Femur (tissue), 1 donor: ENCODE measurements at regions not wholly inside any gene's neighbourhood (a gene's known extent, or its start where the extent isn't known, plus 50 kb on each side); places are given as distances from the start of the nearest gene placed in this dataset.

ENCODE experiments used
- DNase-seq: peaks from one replicate; pipeline ENCODE4 v3.0.0-alpha.2; 2017

DNA sequence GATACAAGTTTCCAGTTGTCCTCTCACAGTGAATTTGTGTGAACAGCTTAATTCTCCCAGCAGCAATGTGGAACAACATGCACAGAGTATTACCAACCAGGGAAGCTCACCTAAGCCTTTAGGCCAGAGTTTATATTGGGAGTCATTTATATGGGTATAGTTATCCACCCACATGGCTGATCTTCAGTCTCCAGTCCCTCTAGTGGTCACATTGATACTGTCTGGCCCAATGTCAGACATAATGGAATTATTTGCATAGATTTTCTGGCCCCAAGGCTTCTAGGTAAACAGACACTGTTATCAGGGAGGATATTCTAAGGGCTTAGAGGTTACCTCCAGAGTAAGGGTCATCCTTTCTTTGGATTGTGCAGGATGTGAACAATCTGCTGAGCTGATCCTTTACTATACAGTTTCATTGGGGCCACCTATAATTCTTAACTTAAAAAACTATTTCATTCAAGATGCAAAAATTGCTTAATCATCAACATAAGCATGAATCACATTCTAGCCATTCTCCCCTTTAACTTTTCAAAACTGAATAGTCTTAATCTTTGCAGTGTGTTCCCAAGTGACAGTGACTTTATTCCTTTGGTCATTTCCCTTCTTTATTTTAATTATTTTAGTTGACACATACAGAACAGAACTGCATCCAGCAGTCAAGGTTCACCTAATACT, 210.9 kb downstream of the LTN1 start:
- DNase-seq = no peak

DNA sequence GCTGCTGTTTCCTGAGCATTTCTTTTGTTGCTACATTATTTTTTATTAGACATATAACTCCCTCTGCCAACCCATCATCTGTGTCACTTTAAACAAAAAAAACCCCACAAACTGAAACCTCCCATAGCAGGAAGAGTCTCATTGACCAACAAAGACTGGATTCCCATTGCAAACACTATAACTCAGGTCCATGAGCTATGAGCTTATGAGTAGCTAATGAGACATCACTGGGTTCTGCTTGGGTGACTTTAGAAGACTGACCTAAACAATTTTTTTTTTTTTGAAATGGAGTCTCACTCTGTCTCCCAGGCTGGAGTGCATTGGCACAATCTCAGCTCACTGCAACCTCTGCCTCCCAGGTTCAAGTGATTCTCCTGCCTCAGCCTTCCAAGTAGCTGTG, 212.8 kb downstream of the LTN1 start:
- no peak for DNase-seq

DNA sequence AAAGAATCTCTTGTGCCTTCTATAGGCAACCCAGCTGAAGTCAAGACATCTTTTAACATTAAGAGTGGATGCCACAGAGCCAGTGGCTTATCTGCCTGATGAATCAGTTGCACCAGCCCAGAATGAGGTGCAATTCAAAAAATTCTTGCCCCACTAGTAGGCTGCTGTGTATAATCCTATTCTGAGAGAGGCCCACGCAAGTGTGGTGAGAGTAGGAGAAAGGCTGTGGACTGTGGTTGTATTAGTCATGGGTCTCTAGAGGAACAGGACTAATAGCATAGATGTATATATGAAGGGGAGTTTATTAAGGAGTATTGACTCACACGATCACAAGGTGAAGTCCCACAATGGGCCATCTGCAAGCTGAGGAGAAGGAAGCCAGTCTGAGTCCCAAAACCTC, 216.4 kb downstream of the LTN1 start:
- DNase-seq = no peak

DNA sequence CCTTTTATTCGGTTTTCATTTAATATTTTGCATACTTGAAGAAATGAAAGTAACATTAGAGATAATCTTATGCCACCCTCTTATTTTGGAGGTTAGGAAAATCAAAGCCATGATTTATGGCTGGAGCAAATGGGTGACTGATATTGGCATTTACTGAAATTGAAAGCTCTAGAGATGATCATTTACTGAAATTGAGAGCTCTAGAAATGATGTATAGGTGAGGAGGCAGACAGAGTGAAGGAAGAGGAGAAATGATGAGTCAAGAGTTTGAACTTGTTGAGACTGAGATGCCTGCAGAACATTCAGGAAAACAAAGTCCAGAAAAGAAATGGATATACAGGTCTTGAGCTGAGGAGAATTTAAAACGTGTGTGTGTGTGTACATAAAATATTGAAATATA, 217.6 kb downstream of the LTN1 start:
- no peak for DNase-seq

DNA sequence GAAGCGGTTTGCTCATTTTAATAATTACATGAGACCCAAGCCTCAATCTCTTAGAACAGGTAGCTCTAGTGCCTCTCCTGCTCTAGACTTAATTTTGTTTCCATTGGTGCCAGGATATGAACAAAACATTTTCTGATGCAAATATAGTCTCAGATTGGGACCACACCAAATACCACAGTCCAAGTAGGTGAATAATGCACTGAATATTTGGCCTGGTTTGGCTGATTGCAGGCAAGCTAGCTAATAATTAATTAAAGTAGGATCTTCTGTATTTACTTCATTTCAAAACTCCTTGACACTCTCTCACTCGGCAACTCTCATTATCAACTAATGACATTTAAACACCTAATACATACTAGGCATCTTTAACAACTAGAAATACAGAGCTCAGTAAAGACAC, 219.6 kb downstream of the LTN1 start:
- DNase-seq = no peak

DNA sequence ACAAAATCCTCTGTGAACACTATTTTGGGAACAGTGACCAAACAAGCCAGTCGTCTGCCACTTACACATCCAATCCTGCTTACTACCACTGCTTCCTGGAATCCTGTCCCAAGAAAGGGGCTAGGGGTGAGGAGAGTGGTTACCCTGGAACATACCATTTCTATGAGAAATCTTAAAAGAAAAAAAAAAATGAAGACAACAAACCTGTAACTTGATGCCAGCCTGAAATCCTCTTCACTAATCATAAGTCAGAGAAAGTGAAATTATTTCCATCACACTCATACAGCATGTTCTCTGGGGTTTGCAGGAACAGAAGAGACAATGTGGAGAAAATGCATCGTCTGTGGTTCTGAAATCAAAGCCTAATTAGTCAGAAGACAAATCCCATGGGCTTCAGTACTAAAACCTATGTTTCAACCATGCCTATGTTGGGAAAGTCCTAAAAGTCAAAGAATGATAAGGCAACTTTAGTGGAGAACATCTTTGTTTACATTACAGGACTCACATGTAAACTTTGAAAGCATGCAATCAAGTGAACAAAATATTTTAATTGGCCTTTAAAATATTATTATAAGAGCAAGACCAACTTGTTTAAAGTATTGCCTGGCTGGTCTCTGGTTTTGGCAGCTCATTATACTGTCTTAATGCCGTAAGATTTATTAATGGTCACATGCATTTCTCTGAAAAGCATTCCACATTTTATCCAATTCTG, 220.7 kb downstream of the LTN1 start:
- DNase-seq = no peak

DNA sequence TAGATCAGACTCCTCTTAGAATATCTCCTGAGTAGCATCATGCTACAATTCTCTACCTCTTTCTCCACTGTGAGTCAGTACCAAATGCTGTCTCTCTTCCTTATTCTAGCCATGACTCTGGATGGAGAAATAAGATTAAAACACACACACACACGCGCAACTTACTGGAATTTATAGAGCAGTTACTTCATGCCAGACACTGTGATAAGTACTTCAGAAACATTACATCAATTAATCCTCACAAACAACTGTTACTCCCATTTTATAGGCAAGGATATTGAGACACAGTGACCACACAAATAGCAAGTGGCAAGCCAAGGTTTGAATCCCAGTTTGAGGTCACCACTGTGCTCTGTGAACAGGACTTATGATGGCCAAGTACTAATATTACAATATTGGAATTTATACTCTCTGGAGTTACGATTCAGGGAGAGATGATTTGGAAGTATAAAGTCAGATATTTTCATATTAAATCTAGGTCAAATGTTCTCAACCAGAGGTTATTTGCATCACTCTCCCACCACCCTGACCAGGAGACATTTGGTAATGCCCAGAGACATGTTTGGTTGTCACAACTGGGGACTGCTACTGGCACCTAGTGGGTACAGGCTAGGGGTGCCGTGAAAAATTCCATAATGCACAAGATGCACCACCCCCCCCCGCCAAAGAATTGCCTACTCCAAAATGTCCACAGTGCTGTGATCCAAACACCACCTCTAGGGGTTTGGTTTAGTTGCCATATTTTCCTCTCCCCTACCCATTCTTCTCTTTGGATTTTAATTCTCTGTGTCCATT, 221.6 kb downstream of the LTN1 start:
- no peak for DNase-seq

DNA sequence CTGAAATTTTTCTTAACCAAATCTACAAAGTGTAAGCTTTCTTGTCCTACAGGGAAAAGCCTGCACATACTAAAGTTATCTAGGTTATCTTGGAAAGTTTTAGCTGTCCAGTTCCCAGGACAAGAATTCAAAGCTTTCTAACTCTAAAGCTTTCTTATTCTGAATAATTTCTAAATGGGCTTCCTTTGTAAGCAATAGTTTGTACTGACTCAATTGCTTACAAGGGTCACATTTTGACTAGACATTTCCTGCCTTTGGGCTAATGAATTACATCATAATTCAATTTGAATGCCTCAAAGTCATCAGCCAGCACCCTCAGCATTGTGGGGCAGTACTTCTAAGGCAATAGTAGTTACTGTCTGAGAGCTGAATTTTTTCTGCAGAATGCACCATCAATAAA, 223.0 kb downstream of the LTN1 start:
- DNase-seq = no peak

DNA sequence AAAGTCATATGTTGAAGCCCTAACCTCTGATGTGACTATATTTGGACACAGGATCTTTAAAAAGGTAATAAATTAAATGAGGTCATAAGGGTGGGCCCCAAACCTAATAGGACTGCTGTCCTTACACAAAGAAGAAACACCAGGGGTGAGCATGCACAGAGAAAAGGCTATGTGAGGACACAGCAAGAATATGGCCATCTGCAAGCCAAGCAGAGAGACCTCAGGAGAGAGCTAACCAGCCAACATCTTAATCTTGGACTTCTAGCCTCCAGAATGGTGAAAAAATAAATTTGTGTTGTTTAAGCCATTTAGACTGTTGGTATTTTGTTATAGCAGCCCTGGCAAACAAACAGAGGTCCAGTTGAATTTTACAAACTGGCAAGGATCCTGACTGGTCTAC, 223.9 kb downstream of the LTN1 start:
- DNase-seq = no peak

DNA sequence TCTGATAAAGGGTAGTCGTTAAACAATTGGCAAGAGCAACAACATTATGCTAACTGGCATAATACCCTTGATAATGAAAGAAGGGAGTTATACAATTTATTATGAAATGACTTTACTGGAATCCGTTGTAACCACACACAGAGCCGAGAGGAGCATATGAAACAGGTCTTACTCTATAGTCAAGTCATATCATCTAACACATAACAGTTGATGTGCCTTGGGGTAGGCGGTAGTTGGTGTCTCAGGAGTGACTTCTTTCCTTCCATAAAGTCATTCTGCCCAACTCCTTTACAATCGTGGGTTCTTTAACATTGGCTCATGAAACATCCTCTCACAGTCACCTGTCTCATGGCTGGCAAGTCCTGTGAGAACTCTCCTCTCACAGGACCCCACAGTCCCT, 225.2 kb downstream of the LTN1 start:
- no peak for DNase-seq

DNA sequence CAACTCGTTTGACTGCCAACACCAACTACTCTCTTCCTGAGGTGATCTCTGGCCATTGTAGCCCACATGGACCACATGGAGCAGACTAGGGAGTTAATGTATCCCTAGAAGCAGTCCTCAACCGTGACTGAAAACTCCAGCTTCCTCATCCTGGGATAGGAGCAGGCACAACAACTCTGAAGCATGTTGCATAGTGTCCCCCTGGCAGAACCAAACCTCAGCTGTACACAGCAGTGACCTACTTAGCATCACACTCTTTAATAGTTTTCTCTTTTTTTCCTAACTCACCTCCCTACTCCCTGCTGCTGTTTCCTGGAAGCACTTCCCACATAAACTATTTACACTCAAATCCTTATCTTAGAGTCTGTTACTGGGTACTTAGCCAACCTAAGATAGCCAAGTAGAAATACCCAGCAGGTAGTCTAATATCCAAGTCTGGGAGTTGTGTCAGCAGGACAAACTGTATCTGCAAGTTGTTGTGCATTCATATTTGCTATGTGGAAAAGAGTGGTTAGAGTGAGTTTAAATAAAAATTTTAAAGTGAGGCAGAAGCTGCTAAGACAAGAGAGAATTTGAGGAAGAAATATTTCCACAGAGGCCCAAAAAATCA, 228.8 kb downstream of the LTN1 start:
- DNase-seq = no peak

DNA sequence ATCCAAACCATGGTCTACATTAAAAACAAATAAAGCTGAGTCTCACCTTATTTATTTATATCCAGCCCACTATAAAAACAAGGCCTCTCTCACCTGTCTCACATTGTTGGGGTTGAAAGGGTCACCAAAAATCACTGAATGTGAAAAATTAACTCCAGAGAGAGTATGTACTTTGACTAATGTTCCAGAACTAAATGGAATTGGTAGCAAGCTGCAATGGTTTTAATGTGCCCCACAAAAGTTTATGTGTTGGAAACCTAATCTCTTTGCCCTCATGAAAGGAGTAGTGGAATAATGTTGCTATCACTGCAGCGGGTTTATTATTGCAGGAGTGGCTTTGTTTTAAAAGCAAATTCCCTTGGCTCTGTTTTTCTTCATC, 230.3 kb downstream of the LTN1 start:
- DNase-seq = no peak

DNA sequence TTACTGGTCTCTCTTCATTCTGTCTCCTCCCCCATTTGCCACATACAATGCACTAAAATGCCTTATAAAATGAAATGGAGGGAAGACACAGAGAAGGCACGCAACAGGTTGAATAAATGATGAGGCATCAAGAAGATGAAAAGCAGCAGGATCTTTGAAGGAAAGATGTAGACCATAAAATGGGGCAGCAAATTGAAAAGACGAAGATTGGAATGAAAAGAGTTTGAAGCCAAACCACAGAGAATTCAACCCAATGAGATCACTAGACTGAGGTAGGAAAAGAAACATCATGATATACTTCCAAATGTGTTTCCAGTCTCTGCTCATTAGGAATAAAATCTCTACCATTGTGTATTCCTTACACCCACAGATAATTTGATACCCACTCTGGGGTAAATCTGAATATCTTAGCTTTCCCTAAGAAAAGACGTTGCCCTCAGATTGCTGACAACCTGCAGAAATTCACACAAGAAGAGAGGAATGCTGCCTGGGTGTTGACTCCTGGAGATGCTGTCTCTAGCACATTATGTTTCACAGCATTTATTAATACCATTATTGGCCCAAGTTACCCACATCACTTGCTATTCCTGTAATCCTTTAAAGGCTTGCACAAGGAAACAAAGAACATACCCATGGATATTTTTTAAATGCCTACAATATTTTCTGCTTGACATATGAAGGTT, 230.9 kb downstream of the LTN1 start:
- DNase-seq = no peak

DNA sequence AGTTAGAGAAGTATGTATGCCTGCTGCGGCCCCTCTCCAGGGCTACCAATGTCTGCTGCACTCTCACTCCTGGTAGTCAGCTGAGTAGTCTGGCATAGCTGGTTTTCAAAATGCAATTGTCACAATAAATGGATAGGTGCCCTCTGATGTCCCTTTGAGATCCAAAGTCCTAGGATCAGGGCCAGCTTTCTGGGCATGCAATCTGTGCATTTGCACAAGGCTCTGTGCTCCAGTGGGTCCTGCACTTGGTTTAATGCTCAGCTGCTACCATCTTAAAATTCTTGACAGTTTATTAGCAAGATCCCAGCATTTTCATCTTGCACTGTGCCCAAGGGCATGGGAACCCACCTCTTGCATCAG, 233.8 kb downstream of the LTN1 start:
- no peak for DNase-seq

DNA sequence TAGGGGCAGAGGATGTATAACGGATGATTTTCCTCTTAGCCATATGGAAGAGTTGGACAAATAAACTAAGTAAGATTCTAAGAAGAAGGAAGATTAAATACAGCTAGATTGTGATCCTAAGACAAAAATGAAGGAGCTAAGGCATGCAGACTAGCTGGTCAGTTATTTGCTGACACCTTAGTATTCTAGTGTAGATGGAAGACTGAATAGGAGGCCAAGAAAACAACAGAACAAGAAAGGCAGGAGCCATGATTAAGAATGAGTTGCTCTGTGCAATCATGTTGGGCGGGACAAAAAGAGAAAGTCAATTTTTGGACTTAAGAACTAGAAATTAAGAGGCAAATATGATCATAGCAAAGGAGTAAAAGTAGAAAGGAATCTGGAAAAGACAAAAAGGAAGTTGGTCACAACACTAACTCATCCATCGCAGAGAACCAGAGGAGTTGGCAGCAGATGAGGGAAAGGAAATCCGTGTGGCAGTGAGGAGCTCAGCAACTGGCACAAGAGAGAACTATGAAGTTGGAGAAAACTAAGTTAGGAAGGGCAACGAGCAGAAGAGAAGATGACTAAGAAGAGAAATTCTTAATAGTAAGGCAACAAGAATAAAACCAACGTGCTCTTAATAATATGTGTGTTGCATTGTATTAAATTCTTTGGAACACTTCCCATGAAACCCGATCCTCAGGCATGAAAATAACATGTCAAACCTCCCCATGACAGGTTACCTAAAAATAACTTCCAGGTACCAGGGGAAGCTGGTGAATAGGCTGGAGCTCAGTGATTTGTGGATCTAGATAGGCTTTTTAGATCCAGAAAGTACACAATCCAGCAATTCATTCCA, 234.4 kb downstream of the LTN1 start:
- DNase-seq = no peak

DNA sequence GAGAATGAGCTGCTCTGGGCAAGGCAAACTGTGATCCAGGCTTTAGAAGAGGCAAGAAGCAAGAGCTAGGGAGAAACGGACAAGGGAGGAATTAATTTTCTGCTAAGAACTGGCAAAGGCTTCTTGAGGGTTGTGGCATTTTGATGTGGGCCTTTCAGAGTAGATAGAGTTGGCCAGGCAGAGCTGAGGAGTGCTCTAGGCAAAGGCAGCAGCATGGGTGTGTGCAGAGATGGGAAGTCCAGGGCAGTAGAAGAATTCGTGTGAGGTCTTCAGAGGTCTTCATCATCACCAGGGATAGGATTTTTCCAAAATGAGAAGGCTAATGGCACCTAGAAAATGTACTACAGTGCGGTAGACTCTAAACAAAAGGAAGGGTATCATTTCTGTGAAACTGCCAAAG, 237.8 kb downstream of the LTN1 start:
- no peak for DNase-seq

DNA sequence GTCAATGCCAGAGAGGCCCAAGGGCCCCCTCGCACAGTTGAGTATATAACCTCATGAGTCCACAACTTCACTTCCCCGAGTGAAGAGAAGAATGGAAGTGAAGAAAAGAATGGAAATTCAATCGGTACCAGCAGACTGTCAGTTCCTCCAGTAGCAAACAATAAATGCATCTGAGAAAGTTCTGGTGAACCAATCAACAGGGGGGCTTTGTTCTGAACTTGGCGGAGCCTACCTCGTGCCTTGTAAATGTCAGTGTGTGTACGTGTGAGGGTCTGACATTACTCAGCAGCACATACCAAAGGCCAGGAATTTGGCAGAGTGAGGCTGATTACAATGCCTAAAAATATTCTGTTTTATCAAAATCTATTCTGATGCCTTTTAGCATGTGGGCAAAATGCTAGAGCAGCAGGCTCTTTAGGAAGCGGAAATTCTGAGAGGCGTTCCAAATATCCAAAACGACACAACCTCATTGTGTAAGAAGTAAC, 238.5 kb downstream of the LTN1 start:
- DNase-seq = no peak

DNA sequence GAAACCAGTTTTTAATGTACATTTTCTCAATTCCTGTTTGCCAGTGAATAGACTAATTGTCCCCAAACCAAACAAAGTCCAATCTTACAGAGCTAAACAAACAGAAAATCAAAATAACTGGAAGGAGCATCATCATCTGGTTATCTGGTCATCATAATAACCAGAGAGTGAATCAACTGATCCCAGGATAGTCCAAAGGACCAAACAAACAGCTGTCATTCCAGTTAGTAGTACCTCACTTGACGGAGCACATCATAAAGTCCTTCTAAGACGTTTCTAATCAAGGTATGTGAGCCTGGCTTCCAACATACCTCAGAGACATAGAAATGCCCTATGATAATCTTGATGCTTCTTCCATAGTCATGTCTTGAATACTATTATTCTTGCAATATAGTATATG, 240.5 kb downstream of the LTN1 start:
- DNase-seq = no peak

DNA sequence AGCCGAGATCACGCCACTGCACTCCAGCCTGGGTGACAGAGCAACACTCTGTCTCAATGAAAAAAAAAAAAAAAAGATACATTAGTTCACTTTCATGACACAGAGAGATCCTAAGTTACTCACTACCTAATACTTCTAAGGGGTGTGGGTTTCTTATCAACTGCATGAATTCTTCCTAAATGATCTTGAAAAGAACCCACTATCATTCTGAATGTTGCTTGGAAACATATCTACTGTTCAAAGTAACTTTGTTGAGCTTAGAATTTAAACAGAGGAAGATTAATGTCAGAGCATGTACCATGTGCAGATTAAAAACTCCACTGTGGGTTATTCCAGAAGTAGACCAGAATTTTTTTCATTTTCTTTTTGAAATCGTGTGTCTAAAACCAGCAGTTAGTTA, 241.5 kb downstream of the LTN1 start:
- no peak for DNase-seq

DNA sequence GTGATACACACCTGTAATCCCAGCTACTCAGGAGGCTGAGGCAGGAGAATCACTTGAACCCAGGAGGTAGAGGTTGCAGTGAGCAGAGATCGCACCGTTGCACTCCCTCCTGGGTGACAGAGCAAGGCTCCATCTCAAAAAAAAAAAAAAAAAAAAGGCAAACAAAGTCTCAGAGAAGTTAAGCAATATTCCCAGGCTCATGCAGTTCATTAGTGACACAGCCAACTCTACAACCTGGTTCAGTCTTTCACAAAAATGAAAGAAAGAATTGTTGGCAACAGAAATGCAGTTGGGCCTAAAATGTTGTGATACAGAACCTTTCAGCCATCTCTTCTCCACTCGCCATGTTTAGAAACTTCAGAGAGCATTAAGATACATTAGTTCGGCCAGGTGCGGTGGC, 242.1 kb downstream of the LTN1 start:
- no peak for DNase-seq

DNA sequence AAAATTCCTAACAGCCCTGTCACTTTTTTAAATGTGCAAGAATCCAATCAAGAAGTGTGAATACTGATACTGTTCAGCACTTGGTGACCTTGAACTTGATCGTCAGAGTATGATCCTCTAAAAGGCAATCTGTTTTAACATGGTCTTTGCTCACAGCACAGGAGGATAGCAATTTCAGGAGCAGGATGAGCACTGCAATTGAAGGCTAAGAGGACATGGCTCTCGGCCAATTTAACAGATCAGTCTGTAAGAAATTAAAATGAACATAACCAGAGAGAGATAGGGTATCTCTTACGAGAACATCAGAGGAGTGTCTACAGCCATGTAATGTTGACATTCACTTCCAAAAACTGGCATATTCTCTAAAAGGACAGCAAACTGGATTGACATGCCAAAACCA, 243.1 kb downstream of the LTN1 start:
- DNase-seq = no peak

DNA sequence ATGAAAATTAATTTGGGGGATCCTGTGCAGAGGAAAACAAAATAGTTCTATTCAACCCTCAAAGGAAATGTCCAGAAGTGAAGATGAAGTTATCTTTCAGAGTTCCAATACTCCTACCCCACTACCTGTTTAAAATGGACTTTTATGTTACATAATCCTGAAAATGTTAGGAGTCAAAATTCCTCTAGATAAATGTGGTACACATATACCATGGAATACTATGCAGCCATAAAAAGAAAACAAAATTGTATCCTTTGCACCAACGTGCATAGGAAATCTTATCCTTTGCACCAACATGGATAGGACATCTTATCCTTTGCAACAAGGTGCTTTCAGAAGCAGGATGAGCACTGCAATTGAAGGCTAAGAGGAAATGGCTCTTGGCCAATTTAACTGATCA, 245.2 kb downstream of the LTN1 start:
- DNase-seq = no peak
